Keratinocyte (primary cell): ENCODE measurements at regions not wholly inside any gene's neighbourhood (a gene's known extent, or its start where the extent isn't known, plus 50 kb on each side); places are given as distances from the start of the nearest gene placed in this dataset.

Experiments used
- DNase-seq: peaks from one replicate; pipeline ENCODE4 v3.0.0-alpha.2; 2011; ENCODE audit warnings: low read depth, missing footprints, low spot score
- FAIRE-seq: peaks from 2 replicates; lab custom pipeline; 2011; peaks lifted over from hg19 to GRCh38; lab: Jason Lieb, UNC
- H2AFZ ChIP-seq: 2 replicates; pipeline ENCODE4 v1.6.0; 2012; ENCODE audit warnings: low read length, control low read depth, inconsistent platforms; ENCODE audit not compliant: control insufficient read depth
- H3K27ac ChIP-seq: 2 replicates; pipeline ENCODE4 v1.5.1; 2011; ENCODE audit warnings: low read length; ENCODE audit not compliant: control insufficient read depth, insufficient read depth
- H3K27me3 ChIP-seq: 3 replicates; pipeline ENCODE4 v1.6.0; 2011; ENCODE audit warnings: low read length; ENCODE audit not compliant: control insufficient read depth, insufficient read depth; ENCODE audit errors: extremely low read depth
- H3K36me3 ChIP-seq, 2 experiments: 2 replicates in 1 of 2; 3 replicates in 1 of 2; pipeline ENCODE4 v1.5.1; 2011; ENCODE audit warnings: low read length in 2 of 2, mild to moderate bottlenecking in 1 of 2; ENCODE audit not compliant: control insufficient read depth in 2 of 2, insufficient read depth in 2 of 2; ENCODE audit errors: extremely low read depth in 1 of 2
- H3K4me1 ChIP-seq: 3 replicates; pipeline ENCODE4 v1.5.1; 2011; ENCODE audit warnings: low read length; ENCODE audit not compliant: control insufficient read depth, insufficient read depth; ENCODE audit errors: extremely low read depth
- H3K4me2 ChIP-seq: 3 replicates; pipeline ENCODE4 v1.6.0; 2011; ENCODE audit warnings: low read depth, low read length; ENCODE audit not compliant: control insufficient read depth, insufficient read depth; ENCODE audit errors: extremely low read depth
- H3K4me3 ChIP-seq, 3 experiments: fragments of 200-600 bp in 1 of 3; sonication (generic) in 1 of 3; 2 replicates in 2 of 3; 3 replicates in 1 of 3; pipeline ENCODE4 v1.5.1; 2011 to 2016; ENCODE audit warnings: low read length in 3 of 3, mild to moderate bottlenecking in 3 of 3, control low read depth in 2 of 3, inconsistent platforms in 1 of 3, low read depth in 1 of 3, mixed read lengths in 1 of 3, mixed run types in 1 of 3, moderate library complexity in 1 of 3; ENCODE audit not compliant: control insufficient read depth in 2 of 3, insufficient read depth in 2 of 3; ENCODE audit errors: extremely low read depth in 1 of 3
- H3K79me2 ChIP-seq: 2 replicates; pipeline ENCODE4 v1.6.0; 2012; ENCODE audit warnings: low read length; ENCODE audit not compliant: control insufficient read depth, insufficient read depth
- H3K9ac ChIP-seq: 3 replicates; pipeline ENCODE4 v1.6.0; 2011; ENCODE audit warnings: low read length; ENCODE audit not compliant: control insufficient read depth, insufficient read depth; ENCODE audit errors: extremely low read depth
- H3K9me1 ChIP-seq: 3 replicates; pipeline ENCODE4 v1.6.0; 2011; ENCODE audit warnings: low read length; ENCODE audit not compliant: control insufficient read depth, insufficient read depth; ENCODE audit errors: extremely low read depth
- H3K9me3 ChIP-seq: 2 replicates; pipeline ENCODE4 v1.5.1; 2012; ENCODE audit warnings: low read depth, low read length; ENCODE audit not compliant: control insufficient read depth
- H4K20me1 ChIP-seq: 3 replicates; pipeline ENCODE4 v1.6.0; 2011; ENCODE audit warnings: low read length; ENCODE audit not compliant: control insufficient read depth, insufficient read depth; ENCODE audit errors: extremely low read depth
- EZH2 ChIP-seq: IDR thresholded peaks from one replicate; pipeline ENCODE4 v1.6.1; 2012; ENCODE audit warnings: inconsistent platforms, mild to moderate bottlenecking, low read length, moderate library complexity
- dilution Hi-C: fragments of 300-500 bp; cut with MboI; formaldehyde crosslinking; loops from one replicate; pipeline ENCODE4 v1.7.0; 2020; ENCODE audit warnings: low sequenced_read_pairs; ENCODE audit not compliant: extremely low pct_ligation_motif_present
- TF ChIP-seq, protein P1 (sequence below), 3 experiments: IDR thresholded peaks in 1 of 3; conservative IDR thresholded peaks in 1 of 3; optimal IDR thresholded peaks in 1 of 3; 2 replicates in 2 of 3; 3 replicates in 1 of 3; pipeline versions ENCODE3 to v1.5.1; 2011; ENCODE audit warnings: low read length in 3 of 3, mild to moderate bottlenecking in 3 of 3, moderate library complexity in 2 of 3, control low read depth in 1 of 3, inconsistent platforms in 1 of 3; ENCODE audit not compliant: insufficient read depth in 2 of 3; ENCODE audit errors: extremely low read depth in 1 of 3

GRCh38 chr9:78900500-78900899 lies 603.6 kb downstream of the PSAT1 start:
- H3K9me3 ChIP-seq, result no peaks in the 10 kb centered on the region
- dilution Hi-C loops, result no loop called here
- no peak overlapping the region for H3K27ac ChIP-seq
- H3K9ac ChIP-seq, result no peak overlapping the region
- DNase-seq (no peak), FAIRE-seq (no peak)
- H3K27me3 ChIP-seq, result no peaks in the 10 kb centered on the region
- H3K4me1 ChIP-seq, result peaks cover 9% of the 10 kb centered on the region
- H3K4me3 ChIP-seq, result no peak overlapping the region
- H3K79me2 ChIP-seq, result no peaks in the 10 kb centered on the region
- no peaks in the 10 kb centered on the region for H3K36me3 ChIP-seq
- no peaks in the 10 kb centered on the region for H4K20me1 ChIP-seq
- H3K9me1 ChIP-seq, result no peaks in the 10 kb centered on the region
- TF ChIP-seq EZH2, result no peak
- TF ChIP-seq, protein P1, sequence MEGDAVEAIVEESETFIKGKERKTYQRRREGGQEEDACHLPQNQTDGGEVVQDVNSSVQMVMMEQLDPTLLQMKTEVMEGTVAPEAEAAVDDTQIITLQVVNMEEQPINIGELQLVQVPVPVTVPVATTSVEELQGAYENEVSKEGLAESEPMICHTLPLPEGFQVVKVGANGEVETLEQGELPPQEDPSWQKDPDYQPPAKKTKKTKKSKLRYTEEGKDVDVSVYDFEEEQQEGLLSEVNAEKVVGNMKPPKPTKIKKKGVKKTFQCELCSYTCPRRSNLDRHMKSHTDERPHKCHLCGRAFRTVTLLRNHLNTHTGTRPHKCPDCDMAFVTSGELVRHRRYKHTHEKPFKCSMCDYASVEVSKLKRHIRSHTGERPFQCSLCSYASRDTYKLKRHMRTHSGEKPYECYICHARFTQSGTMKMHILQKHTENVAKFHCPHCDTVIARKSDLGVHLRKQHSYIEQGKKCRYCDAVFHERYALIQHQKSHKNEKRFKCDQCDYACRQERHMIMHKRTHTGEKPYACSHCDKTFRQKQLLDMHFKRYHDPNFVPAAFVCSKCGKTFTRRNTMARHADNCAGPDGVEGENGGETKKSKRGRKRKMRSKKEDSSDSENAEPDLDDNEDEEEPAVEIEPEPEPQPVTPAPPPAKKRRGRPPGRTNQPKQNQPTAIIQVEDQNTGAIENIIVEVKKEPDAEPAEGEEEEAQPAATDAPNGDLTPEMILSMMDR (optimal IDR thresholded peaks at IDR 0.05 in 1 of 3, IDR thresholded peaks at IDR 0.05 in 1 of 3, conservative IDR thresholded peaks at IDR 0.05 in 1 of 3; ENCODE audit: extremely low read depth in 1 of 3, insufficient read depth in 2 of 3, low read length in 3 of 3), result no peak
- no peak overlapping the region for H2AFZ ChIP-seq
- H3K4me2 ChIP-seq, result no peak overlapping the region

DNA sequence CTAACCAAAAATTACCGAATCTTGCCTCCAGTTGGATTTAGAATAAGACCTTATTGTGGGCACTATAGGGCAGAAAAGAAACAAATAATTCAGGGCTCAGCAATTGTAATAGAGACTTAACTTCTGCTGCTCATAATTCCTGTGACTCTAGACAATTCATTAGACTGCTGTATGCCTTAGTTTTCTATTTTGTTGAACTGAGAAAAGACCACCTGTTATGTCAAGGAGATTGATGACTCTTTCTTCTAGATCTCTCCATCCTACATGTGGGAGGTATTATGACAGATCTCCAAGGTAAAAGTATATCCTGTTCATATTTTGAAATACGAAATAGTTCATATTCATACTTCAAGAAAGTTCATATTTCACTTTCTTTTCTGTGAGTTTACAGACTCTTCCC lies 605.1 kb downstream of the PSAT1 start:
- no peaks in the 10 kb centered on the region for H3K79me2 ChIP-seq
- H4K20me1 ChIP-seq, result no peaks in the 10 kb centered on the region
- no peaks in the 10 kb centered on the region for H3K36me3 ChIP-seq
- no peak overlapping the region for H3K4me2 ChIP-seq
- H2AFZ ChIP-seq, result no peak overlapping the region
- H3K27ac ChIP-seq, result no peak overlapping the region
- H3K9ac ChIP-seq, result no peak overlapping the region
- DNase-seq (no peak), FAIRE-seq (no peak)
- H3K4me1 ChIP-seq, result peaks cover 9% of the 10 kb centered on the region
- no peaks in the 10 kb centered on the region for H3K27me3 ChIP-seq
- TF ChIP-seq EZH2, result no peak
- TF ChIP-seq, protein P1 (optimal IDR thresholded peaks at IDR 0.05 in 1 of 3, IDR thresholded peaks at IDR 0.05 in 1 of 3, conservative IDR thresholded peaks at IDR 0.05 in 1 of 3; ENCODE audit: extremely low read depth in 1 of 3, insufficient read depth in 2 of 3, low read length in 3 of 3), result no peak
- no peaks in the 10 kb centered on the region for H3K9me3 ChIP-seq
- dilution Hi-C loops, result no loop called here
- H3K9me1 ChIP-seq, result no peaks in the 10 kb centered on the region
- H3K4me3 ChIP-seq, result no peak overlapping the region
